Body of pancreas (tissue), 4 donors: ENCODE measurements at regions not wholly inside any gene's neighbourhood (a gene's known extent, or its start where the extent isn't known, plus 50 kb on each side); places are given as distances from the start of the nearest gene placed in this dataset.

Source experiments
- POLR2A ChIP-seq, 3 donors: fragments of 450-650 bp; IDR thresholded peaks; one replicate each; pipeline ENCODE4 v1.6.1; 2016; ENCODE audit warnings: antibody characterized with exemption in 3 of 3, mild to moderate bottlenecking in 2 of 3
- TF ChIP-seq, protein P1 (sequence below), 7 experiments: fragments of 450-650 bp in 4 of 7; fragments of 200-600 bp in 3 of 7; sonication (generic) in 3 of 7; IDR thresholded peaks; one replicate each; pipeline ENCODE4 v1.5.1; 2016 to 2019; ENCODE audit warnings: antibody characterized with exemption in 7 of 7

- TF ChIP-seq, protein P1, sequence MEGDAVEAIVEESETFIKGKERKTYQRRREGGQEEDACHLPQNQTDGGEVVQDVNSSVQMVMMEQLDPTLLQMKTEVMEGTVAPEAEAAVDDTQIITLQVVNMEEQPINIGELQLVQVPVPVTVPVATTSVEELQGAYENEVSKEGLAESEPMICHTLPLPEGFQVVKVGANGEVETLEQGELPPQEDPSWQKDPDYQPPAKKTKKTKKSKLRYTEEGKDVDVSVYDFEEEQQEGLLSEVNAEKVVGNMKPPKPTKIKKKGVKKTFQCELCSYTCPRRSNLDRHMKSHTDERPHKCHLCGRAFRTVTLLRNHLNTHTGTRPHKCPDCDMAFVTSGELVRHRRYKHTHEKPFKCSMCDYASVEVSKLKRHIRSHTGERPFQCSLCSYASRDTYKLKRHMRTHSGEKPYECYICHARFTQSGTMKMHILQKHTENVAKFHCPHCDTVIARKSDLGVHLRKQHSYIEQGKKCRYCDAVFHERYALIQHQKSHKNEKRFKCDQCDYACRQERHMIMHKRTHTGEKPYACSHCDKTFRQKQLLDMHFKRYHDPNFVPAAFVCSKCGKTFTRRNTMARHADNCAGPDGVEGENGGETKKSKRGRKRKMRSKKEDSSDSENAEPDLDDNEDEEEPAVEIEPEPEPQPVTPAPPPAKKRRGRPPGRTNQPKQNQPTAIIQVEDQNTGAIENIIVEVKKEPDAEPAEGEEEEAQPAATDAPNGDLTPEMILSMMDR (IDR thresholded peaks at IDR 0.05) = no peak
- TF ChIP-seq POLR2A (IDR thresholded peaks at IDR 0.05) = no peak
Measured at GRCh38 chr6:121571455-121571854, 136.0 kb downstream of the GJA1 start.
